HepG2 (cell line): ENCODE measurements at regions not wholly inside any gene's neighbourhood (a gene's known extent, or its start where the extent isn't known, plus 50 kb on each side); places are given as distances from the start of the nearest gene placed in this dataset.
A peak's percentile ranks its signal among the peaks of the same experiment; 100 is the strongest.

ENCODE experiments used
- AGO1 ChIP-seq: fragments of 200-400 bp; formaldehyde crosslinking; IDR thresholded peaks from 2 replicates; pipeline ENCODE4 v1.6.1; 2017; ENCODE audit warnings: mild to moderate bottlenecking, low read depth, low read length, moderate library complexity; ENCODE audit not compliant: poor library complexity, severe bottlenecking
- ATF3 ChIP-seq: sonication (generic); formaldehyde crosslinking; IDR thresholded peaks from 2 replicates; pipeline ENCODE4 v1.4.0; 2020; ENCODE audit warnings: missing genetic modification reagents
- CEBPG ChIP-seq: IDR thresholded peaks from 2 replicates; pipeline ENCODE4 v1.6.1; 2016
- DMAP1 ChIP-seq: IDR thresholded peaks from 2 replicates; pipeline ENCODE4 v1.6.1; 2016
- GATAD2A ChIP-seq: IDR thresholded peaks from 2 replicates; pipeline ENCODE4 v1.6.1; 2016
- RARA ChIP-seq: IDR thresholded peaks from 2 replicates; pipeline ENCODE4 v1.6.1; 2016; ENCODE audit warnings: missing genetic modification reagents, missing compliant biosample characterization
- TCF7 ChIP-seq: sonication (generic); IDR thresholded peaks from 2 replicates; pipeline ENCODE4 v1.6.1; 2016; ENCODE audit warnings: antibody characterized with exemption, low read depth
- THAP11 ChIP-seq: IDR thresholded peaks from 2 replicates; pipeline ENCODE4 v1.6.1; 2016; ENCODE audit warnings: missing biosample characterization, missing genetic modification reagents
- ZFYVE20 ChIP-seq: sonication (generic); formaldehyde crosslinking; IDR thresholded peaks from 2 replicates; pipeline ENCODE4 v1.8.0; 2023; ENCODE audit warnings: low read depth, mild to moderate bottlenecking, moderate library complexity, missing genetic modification reagents, borderline replicate concordance
- ZNF18 ChIP-seq: sonication (generic); formaldehyde crosslinking; IDR thresholded peaks from 2 replicates; pipeline ENCODE4 v1.8.0; 2022; ENCODE audit warnings: mild to moderate bottlenecking, missing genetic modification reagents; ENCODE audit not compliant: insufficient replicate concordance
- ZNF274 ChIP-seq: sonication (generic); formaldehyde crosslinking; IDR thresholded peaks from 2 replicates; pipeline ENCODE4 v1.5.1; 2020; ENCODE audit warnings: mild to moderate bottlenecking, missing genetic modification reagents
- ZNF569 ChIP-seq: sonication (generic); formaldehyde crosslinking; IDR thresholded peaks from 2 replicates; pipeline ENCODE4 v1.5.0; 2020; ENCODE audit warnings: mild to moderate bottlenecking, missing genetic modification reagents, moderate library complexity, borderline replicate concordance
- ZNF597 ChIP-seq: sonication (generic); formaldehyde crosslinking; IDR thresholded peaks from 2 replicates; pipeline ENCODE4 v1.5.0; 2020; ENCODE audit warnings: missing genetic modification reagents
- ZNF646 ChIP-seq: sonication (generic); formaldehyde crosslinking; IDR thresholded peaks from 2 replicates; pipeline ENCODE4 v1.9.0; 2021; ENCODE audit warnings: mild to moderate bottlenecking, missing genetic modification reagents
- ZNF784 ChIP-seq: sonication (generic); formaldehyde crosslinking; IDR thresholded peaks from 2 replicates; pipeline ENCODE4 v1.5.1; 2020; ENCODE audit warnings: missing genetic modification reagents, mild to moderate bottlenecking, borderline replicate concordance
- ZSCAN5A ChIP-seq: sonication (generic); formaldehyde crosslinking; IDR thresholded peaks from 2 replicates; pipeline ENCODE4 v1.8.0; 2022; ENCODE audit warnings: mild to moderate bottlenecking, missing genetic modification reagents, borderline replicate concordance
- ZUFSP ChIP-seq: sonication (generic); formaldehyde crosslinking; IDR thresholded peaks from 2 replicates; pipeline ENCODE4 v1.9.0; 2021; ENCODE audit warnings: missing genetic modification reagents, mild to moderate bottlenecking, borderline replicate concordance

GRCh38 chr3:94928921-94929320 is 866.1 kb downstream of the NSUN3 start (continued):
- TF ChIP-seq ZNF646 (CRISPR knock-in tag) = 0 out of 2 replicates have a peak, but pooled peaks have one; percentile 45
- peak; percentile 21; the same call in 1 of the 2 replicates for TF ChIP-seq ATF3 (CRISPR knock-in tag)
- TF ChIP-seq GATAD2A (CRISPR knock-in tag) = peak; percentile 68
- TF ChIP-seq ZSCAN5A (CRISPR knock-in tag) = no peak
- no peak for TF ChIP-seq AGO1
- no peak for TF ChIP-seq ZNF784
- no peak for TF ChIP-seq DMAP1 (CRISPR knock-in tag)
- no peak for TF ChIP-seq ZNF274 (CRISPR knock-in tag)
- TF ChIP-seq ZNF18 (CRISPR knock-in tag) = no peak
- peak; percentile 45; the same call in 1 of the 2 replicates for TF ChIP-seq CEBPG
- peak; percentile 39; the same call in 1 of the 2 replicates for TF ChIP-seq THAP11 (CRISPR knock-in tag)
- no peak for TF ChIP-seq ZUFSP (CRISPR knock-in tag)
- no peak for TF ChIP-seq ZFYVE20 (CRISPR knock-in tag)
- no peak for TF ChIP-seq TCF7
- no peak for TF ChIP-seq ZNF597 (CRISPR knock-in tag)
- TF ChIP-seq ZNF569 = no peak
- no peak for TF ChIP-seq RARA (CRISPR knock-in tag)
